HG03575 (cell line): ENCODE measurements at regions not wholly inside any gene's neighbourhood (a gene's known extent, or its start where the extent isn't known, plus 50 kb on each side); places are given as distances from the start of the nearest gene placed in this dataset.

Experiments
- ATAC-seq: cut with Tn5 transposase; IDR thresholded peaks from one replicate; pipeline ENCODE4 v1.9.1; 2021; ENCODE audit not compliant: unreplicated experiment, insufficient number of reproducible peaks, low FRiP score; ENCODE audit errors: extremely low read depth

DNA sequence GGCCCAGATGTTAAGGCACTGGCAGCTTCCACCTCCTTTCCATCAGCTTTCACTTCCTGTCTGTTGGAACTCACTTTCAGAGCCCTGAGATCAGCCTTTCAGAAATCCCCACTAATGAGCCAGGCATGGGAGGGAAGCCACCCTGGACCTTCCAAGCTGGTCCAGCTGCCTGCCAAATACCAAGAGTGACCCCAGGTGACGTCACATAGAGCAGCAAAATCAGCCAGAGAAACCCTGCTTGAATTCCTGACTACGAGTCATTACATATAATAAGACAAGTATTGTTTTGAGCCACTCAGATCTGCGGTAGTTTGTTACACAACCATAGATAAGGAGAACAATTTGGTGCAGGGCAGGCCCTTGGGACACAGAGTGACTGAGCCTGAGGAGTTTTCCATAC is 556.0 kb upstream of the JAG1 start:
- no peak for ATAC-seq

DNA sequence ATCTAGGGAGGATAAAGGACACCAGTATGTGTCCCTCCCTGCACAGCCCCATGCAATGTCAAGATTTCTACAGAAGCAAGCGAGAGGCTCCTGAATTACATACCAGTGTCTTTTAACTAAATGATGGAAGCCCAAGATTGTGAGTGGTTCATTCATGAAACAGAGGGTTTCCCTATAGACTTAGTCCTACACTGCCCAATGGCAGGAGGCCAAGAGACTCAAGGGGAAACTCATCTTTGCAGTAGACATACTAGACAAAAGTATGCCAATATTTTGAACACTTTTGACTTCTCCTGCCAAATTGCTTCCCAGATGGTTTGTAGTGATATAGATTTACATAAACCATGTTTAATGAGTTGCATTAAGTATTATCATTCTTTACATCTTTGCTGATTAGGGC is 557.2 kb upstream of the JAG1 start:
- no peak for ATAC-seq

DNA sequence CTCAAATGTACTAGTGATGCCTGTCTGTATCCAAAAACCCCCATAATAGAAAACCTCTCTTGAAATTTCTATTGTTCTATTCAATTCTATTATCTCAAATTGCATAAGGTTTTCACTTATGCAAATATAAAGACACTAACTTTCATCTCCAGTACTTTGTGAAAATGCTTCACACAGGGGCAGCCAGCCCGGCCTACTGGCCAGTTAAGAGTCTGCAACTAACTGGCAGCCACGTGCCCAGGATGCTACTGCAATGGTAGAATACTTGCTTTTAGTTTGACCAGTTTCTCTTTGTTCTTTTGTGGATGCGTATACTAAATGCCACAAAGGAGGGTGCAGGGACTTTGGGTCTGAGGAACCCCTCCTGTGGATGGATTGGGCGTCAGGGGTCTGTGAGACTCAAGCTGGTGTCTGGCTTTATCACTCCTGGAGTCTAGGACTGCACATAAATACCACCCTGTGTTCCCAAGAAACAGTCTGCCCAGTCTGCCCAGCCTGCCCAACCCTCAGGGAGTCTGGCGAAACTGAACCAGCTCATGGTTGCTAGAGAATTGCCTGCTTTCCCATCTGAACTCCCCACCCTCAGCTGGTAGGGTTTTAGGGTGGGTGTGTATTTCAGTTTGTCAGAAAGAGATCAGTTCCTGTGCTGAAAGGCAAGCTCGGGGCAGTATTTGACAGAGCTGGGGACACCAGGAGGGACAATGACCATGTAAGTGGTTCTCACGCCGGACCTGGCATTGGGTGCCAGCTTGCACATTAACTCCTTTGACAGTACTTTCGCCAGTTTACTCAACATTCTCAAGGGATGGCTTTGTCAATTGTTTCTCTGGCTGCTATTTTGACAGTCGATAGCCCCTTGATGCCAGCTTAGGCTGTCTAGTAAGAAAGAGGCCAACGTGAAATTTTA is 558.2 kb upstream of the JAG1 start:
- no peak for ATAC-seq

- ATAC-seq = no peak
Measured at GRCh38 chr20:11232896-11233295, 559.1 kb upstream of the JAG1 start.

- ATAC-seq = no peak
Measured at GRCh38 chr20:11234181-11234580, 560.4 kb upstream of the JAG1 start.

- no peak for ATAC-seq
Measured at GRCh38 chr20:11234608-11235007, 560.8 kb upstream of the JAG1 start.

GRCh38 chr20:11235058-11235457 is 561.3 kb upstream of the JAG1 start:
- no peak for ATAC-seq

DNA sequence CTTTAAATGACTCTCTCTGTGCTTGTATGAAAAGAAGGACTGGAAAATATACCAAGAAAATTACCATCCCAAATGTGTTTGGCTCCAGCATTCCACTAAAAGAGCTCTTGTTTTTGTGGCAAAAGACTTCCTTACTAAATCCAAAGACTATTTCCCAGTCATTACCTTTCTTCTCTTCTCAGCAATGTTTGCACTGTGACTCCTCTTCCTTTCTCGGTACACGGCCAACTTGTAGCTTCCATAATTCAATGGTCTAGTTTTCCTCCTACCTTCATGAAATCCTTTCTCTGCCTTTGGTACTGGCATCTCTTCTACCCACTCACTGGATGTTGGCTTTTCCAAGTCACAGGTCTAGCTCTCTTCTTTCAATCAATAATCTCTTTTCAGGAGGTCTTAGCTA is 568.5 kb upstream of the JAG1 start:
- ATAC-seq = no peak

- ATAC-seq = no peak
Measured at GRCh38 chr20:11245431-11245830, 571.6 kb upstream of the JAG1 start.

GRCh38 chr20:11246251-11246775 is 572.5 kb upstream of the JAG1 start:
- no peak for ATAC-seq

DNA sequence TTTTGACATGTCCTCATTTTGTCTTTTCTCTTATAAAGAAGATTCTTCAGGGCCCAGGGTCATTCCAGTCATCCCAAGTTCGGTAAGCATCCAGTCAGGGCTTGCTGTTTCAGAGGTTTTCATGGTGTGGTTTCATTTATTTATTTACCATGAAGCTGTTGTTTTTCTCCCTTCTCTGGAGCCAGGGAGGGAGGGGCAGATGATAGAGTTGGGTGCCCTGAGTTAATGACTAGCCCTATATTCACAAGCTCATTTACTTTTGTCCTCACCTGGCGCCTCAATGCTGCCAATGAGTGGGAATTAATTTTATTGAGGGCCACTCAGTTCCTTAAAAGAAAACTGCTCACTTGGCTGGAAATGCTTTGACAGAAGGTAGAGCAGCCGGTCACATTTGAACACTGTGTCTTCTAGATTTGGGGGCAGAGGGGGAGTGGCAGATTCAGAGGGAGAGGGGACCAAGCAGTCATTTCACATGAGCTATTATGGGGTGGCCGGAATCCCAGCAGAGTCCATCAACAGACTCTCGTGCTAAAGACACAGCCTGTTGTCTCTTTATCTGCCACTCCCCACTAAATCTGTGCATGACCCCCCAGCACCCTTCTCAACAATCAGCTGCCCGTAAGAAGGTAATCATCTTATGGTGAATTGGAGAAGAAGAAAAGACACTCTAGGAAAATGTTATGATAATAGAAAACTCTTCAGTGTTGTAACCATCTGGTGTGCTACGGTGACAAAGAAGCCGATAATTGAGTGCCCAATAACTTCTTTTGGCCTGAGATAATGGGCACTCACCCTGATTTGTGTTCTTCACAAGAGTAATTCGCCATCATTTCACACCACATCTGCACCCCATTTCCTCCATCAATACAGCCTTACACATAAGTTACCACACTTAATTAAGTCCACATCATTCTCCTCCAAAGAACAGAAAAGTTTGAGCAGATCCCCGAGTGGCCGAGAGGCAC is 573.5 kb upstream of the JAG1 start:
- ATAC-seq = no peak

DNA sequence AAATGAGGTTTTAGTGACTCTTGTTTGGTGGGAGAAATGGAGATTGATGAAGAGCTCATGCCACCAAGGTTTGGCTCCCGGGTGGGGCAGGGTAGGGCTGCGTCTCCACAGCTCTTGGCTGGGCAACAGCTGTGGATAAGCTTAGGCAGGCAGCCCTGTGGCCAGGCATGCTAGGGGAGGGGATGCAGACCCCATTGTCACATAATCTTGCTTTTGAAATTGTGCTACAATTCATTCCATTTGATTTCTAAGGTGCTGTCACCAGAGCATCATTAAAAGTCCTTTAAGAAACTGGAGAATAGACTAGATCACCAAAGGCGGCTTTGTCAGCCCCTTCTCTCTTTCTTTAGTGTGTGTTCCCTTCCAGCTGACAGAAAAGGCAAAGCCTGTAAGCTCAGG is 574.2 kb upstream of the JAG1 start:
- no peak for ATAC-seq

DNA sequence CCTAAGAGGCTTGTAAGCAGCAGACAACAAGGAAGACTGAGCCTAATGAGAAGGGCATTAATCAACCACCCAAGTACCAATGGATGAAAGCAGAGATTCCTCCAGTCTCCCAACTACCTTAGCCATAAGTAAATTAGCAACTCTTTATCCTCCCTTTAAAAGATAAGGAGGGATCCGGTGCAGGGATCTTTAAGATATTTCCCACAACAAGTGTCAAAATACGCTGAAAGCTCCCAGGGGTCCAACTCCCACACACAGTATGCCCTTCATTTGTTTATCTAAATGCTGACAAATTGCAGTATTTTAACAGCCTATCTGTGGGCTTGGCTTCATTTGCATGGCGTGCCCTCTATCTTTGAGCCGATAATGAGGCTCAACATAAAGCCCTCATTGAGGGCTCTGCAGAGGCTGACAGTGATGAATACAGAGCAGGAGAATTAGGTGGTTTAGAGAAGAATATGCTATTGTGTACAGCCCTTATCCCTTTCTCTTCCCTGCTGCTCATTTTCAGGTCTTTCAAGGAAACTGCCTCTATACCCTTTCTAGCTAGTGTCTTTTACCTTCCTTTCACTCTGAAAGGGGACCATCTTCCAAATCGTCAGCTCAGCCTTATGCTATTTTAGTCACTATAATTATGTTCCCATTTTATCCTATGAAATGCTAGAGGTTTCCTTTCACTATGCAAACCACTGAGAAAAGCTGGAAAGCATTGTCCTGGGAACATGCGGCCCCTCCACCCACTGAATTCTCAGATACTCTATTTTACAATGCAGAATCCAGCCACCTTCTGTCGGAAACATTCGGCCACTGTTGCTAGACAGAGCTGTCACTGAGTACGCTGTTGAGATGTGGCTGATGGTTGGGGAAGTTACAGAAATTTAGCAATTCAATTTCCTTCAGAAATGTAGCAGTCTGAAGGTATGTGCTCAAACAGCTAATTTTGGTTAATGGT is 575.2 kb upstream of the JAG1 start:
- no peak for ATAC-seq

- ATAC-seq = no peak
Measured at GRCh38 chr20:11249683-11250082, 575.9 kb upstream of the JAG1 start.

- no peak for ATAC-seq
Measured at GRCh38 chr20:11252447-11252846, 578.6 kb upstream of the JAG1 start.

DNA sequence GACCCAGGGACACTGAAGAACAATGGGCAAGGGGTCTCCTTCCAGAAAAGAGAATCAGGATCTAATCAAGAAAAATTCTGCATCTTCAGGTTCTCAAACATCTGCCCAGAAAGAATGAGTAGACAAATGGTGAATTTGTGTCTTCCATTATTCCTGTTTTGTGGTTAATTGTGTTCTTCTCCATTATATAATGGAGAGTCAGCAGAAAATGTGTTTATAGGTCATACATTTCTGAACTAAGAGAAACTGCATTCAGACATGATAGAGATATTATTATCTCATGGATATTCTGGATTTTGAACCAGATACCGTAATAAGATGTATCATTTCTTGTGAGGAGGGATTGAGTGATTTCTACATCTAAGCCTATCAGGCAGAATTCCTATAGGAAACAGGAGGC is 581.7 kb upstream of the JAG1 start:
- no peak for ATAC-seq

DNA sequence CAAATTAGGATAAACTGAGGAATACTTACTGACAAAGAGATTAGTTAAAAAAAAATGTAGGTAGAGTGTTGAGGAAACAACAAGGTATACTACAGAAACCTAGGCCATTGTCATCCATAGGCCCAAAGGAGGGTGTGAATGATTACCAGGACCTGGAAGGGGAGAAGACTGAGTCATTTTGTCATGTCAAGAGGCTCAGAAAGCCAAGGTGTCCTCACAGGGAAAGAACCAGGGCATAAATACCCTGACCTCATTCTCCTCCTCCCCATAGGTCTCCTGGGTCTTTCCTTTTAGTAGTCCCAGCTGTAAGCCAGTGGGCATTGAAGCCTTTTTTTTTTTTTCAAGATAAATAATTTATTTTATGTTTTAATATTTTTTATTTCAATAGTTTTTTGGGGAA is 582.1 kb upstream of the JAG1 start:
- no peak for ATAC-seq

GRCh38 chr20:11260611-11261010 is 586.8 kb upstream of the JAG1 start:
- no peak for ATAC-seq

DNA sequence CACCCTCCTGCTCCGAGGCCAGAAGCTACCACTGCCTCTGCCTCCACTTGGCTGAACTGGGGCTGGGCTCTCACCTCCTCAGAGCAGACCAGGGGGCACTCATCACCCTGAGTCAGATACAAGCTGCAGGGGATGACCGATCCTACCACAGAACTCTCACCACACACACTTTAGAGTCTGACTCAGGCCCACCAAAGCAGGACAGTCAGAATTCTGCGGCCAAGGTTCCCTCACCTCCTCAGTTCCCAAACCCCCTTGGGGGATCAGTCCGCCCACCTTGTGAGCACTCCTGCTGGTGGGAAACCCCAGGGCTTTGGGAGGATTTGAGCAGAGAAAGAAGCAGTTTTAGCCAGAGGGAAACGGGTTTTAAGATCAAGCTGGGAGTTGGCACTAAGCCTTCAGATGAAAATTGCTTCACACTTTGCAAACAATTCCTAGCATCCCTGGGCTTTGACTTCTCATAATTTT is 587.8 kb upstream of the JAG1 start:
- no peak for ATAC-seq
